Nephron (organoid): ENCODE measurements at regions not wholly inside any gene's neighbourhood (a gene's known extent, or its start where the extent isn't known, plus 50 kb on each side); places are given as distances from the start of the nearest gene placed in this dataset.

Experiments used
- H3K27ac Mint-ChIP-seq, 3 experiments: 2 replicates each; pipeline ENCODE4 v1.8.0; 2020; ENCODE audit warnings: mixed read lengths in 3 of 3, mild to moderate bottlenecking in 2 of 3, moderate library complexity in 1 of 3
- H3K27me3 Mint-ChIP-seq: 2 replicates; pipeline ENCODE4 v1.8.0; 2021; ENCODE audit warnings: low read depth, mild to moderate bottlenecking, moderate library complexity, mixed read lengths
- H3K36me3 Mint-ChIP-seq: 2 replicates; pipeline ENCODE4 v1.8.0; 2020; ENCODE audit warnings: low read depth, mixed read lengths
- H3K4me1 Mint-ChIP-seq: 2 replicates; pipeline ENCODE4 v1.8.0; 2020; ENCODE audit warnings: mixed read lengths
- H3K4me3 Mint-ChIP-seq, 3 experiments: 2 replicates each; pipeline ENCODE4 v1.8.0; 2020; ENCODE audit warnings: mild to moderate bottlenecking in 3 of 3, mixed read lengths in 3 of 3, moderate library complexity in 2 of 3
- H3K9me3 Mint-ChIP-seq: 2 replicates; pipeline ENCODE4 v1.8.0; 2020; ENCODE audit warnings: mixed read lengths
- TF ChIP-seq, protein P1 (sequence below), 3 experiments: fragments of 200-600 bp; sonication (generic); IDR thresholded peaks; one replicate each; pipeline ENCODE4 v1.5.0; 2021; ENCODE audit warnings: antibody characterized with exemption in 3 of 3; ENCODE audit not compliant: unreplicated experiment in 3 of 3

DNA sequence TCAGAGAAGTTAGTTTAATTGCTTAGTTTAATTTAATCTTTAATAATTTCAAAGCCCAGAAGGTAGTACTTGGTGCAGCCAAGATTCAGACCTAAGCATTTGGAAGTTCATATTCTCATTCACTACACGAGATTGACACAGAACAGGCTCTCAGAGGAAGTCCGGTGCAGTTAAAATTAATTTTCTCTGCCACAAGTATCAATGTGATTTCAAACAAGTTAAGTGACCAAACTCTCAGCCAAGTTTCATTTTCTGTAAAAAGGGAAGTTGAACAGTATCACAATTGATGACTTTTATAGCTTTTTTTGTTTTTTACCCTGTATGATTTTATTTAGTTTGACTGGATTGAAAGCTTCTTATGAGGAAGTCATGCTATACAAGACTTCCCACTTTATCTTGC lies 1494.9 kb upstream of the LRRTM3 start:
- Mint-ChIP-seq H3K4me1 (no peaks in the 10 kb centered on the region), H3K9me3 (no peaks in the 10 kb centered on the region), H3K36me3 (no peaks in the 10 kb centered on the region), H3K27ac (no peak overlapping the region), H3K4me3 (no peak overlapping the region), H3K27me3 (no peaks in the 10 kb centered on the region)
- TF ChIP-seq, protein P1, sequence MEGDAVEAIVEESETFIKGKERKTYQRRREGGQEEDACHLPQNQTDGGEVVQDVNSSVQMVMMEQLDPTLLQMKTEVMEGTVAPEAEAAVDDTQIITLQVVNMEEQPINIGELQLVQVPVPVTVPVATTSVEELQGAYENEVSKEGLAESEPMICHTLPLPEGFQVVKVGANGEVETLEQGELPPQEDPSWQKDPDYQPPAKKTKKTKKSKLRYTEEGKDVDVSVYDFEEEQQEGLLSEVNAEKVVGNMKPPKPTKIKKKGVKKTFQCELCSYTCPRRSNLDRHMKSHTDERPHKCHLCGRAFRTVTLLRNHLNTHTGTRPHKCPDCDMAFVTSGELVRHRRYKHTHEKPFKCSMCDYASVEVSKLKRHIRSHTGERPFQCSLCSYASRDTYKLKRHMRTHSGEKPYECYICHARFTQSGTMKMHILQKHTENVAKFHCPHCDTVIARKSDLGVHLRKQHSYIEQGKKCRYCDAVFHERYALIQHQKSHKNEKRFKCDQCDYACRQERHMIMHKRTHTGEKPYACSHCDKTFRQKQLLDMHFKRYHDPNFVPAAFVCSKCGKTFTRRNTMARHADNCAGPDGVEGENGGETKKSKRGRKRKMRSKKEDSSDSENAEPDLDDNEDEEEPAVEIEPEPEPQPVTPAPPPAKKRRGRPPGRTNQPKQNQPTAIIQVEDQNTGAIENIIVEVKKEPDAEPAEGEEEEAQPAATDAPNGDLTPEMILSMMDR (IDR thresholded peaks at IDR 0.05; ENCODE audit: unreplicated experiment in 3 of 3) = no peak

DNA sequence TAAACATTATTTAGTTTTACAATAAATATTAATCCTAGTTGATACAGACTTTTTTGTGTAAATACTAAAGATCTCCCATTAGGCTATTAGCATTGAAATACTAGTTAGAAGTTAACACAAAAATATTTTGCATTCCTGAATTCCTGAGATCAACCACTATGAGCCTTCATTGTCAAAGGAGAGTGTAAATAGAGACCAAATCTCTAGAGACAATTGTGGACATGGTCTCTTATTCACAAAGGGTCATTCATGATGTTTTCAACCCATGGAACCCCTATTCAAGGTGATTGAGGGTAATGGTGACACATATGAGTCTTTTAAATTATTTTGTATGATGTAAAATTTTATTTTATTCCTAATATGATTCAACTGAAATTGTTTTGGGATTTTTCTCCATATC lies 1454.8 kb upstream of the LRRTM3 start:
- Mint-ChIP-seq H3K9me3 (peaks cover 8% of the 10 kb centered on the region), H3K36me3 (no peaks in the 10 kb centered on the region), H3K4me3 (no peak overlapping the region), H3K27me3 (no peaks in the 10 kb centered on the region), H3K27ac (no peak overlapping the region), H3K4me1 (no peaks in the 10 kb centered on the region)
- TF ChIP-seq, protein P1 (IDR thresholded peaks at IDR 0.05; ENCODE audit: unreplicated experiment in 3 of 3) = no peak

DNA sequence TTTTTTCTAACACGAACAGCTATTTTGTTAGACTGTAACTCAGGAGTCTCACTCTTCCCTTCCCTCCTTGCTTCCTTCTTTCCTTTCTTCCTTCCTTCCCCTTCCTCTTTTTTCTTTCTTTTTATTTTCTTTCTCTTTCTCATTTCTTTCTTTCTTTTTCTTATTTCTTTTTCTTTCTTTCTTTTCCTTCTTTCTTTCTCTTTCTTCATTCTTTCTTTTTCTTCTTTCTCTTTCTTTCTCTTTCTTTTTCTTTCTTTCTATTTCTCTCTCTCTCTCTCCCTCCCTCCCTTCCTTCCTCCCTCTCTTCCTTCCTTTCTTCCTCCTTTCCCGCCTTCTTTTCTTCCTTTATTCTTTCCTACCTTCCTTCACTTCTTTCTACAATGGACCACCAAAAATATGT lies 1443.0 kb upstream of the LRRTM3 start:
- TF ChIP-seq, protein P1 (IDR thresholded peaks at IDR 0.05; ENCODE audit: unreplicated experiment in 3 of 3) = no peak
- H3K27me3 Mint-ChIP-seq = no peaks in the 10 kb centered on the region
- no peaks in the 10 kb centered on the region for H3K36me3 Mint-ChIP-seq
- H3K27ac Mint-ChIP-seq = no peak overlapping the region
- H3K4me3 Mint-ChIP-seq = no peak overlapping the region
- H3K9me3 Mint-ChIP-seq = no peaks in the 10 kb centered on the region
- no peaks in the 10 kb centered on the region for H3K4me1 Mint-ChIP-seq

DNA sequence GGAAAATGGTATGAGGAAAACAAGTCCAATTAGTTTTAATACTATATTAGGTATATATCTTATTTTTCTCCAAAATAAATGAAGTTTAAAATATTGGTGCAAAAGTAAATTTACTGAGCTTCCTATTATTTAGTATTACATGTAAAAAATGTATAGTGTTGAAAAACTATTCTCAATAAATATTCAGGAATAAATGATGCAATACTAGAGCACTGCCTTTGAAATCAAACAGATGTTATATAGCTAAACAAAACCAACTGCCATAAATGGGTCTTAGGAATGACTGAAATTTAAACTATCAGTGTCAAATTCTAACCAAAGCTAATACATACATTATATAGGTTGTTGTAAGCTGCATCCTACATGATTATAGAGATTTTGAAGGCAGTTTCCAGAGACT lies 1434.0 kb upstream of the LRRTM3 start:
- TF ChIP-seq, protein P1 (IDR thresholded peaks at IDR 0.05; ENCODE audit: unreplicated experiment in 3 of 3) = no peak
- no peaks in the 10 kb centered on the region for H3K4me1 Mint-ChIP-seq
- no peak overlapping the region for H3K27ac Mint-ChIP-seq
- H3K4me3 Mint-ChIP-seq = no peak overlapping the region
- H3K9me3 Mint-ChIP-seq = peaks cover 2% of the 10 kb centered on the region
- no peaks in the 10 kb centered on the region for H3K27me3 Mint-ChIP-seq
- H3K36me3 Mint-ChIP-seq = no peaks in the 10 kb centered on the region

DNA sequence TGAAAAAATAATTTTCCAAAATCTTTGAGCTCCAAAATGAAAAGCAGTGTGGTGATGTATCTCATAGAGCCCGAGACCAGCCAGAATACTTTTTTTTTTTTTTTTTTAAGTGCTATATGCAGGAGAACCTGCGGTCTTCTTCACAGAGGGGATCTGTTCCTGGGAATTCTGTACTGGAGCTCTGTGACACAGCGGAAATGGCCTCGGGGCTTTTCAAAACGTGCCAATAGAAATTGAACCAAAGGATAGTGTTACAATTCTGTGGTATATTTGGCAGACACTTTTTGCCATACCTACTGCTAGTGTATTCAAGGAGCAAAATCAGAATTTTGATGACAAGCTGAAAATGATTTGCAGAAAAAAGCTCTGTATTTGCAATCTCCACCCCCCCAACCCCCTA lies 1429.3 kb upstream of the LRRTM3 start:
- H3K4me1 Mint-ChIP-seq = no peaks in the 10 kb centered on the region

DNA sequence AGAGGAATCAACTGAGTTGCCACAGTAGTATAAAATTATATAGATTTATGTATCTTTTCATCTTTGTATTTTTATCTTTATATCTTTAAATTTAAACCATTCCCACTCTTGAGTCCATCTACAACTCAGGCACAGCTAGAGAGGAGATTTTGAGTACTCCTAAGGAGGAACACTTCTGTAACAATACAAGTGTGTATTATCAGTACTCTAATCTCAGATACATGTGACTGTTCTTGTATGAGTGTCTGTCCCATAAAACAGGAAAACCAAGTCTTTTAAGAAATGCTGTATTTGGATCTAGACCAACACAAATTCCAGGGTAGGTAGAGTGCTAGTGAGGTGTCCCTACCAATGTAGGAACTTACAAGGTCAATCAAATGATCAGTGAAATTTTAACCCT lies 1428.0 kb upstream of the LRRTM3 start:
- Mint-ChIP-seq H3K9me3 (no peaks in the 10 kb centered on the region), H3K4me1 (no peaks in the 10 kb centered on the region), H3K27me3 (no peaks in the 10 kb centered on the region), H3K36me3 (no peaks in the 10 kb centered on the region), H3K27ac (no peak overlapping the region), H3K4me3 (no peak overlapping the region)
- TF ChIP-seq, protein P1 (IDR thresholded peaks at IDR 0.05; ENCODE audit: unreplicated experiment in 3 of 3) = no peak

More for the DNA sequence above, 1429.3 kb upstream of the LRRTM3 start:
- Mint-ChIP-seq H3K36me3 (no peaks in the 10 kb centered on the region), H3K27me3 (no peaks in the 10 kb centered on the region), H3K4me3 (no peak overlapping the region), H3K27ac (no peak overlapping the region), H3K9me3 (no peaks in the 10 kb centered on the region)
- TF ChIP-seq, protein P1 (IDR thresholded peaks at IDR 0.05; ENCODE audit: unreplicated experiment in 3 of 3) = no peak
